ENCODE measurements at regions not wholly inside any gene's neighbourhood (a gene's known extent, or its start where the extent isn't known, plus 50 kb on each side); places are given as distances from the start of the nearest gene placed in this dataset.

DNA sequence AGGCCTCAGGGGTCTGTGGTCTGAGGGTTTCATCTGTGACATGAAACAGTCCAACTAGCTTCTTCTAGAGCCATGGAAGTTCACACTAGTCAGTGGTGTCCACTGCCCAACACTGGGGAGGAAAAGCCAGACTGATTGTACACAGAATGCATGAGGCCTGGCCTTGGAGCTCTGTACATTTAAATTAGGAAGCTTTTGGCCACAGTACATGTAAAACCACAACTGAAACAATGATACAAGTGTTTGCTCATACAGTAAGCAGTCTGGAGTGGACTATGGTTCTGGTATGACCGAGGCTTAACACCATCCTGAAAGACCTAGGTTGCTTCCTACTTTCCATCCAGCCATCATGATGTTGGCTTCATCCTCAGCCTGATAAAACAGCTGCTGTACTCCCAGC is 73.8 kb upstream of the SESN3 start:
- TF ChIP-seq, protein P1, sequence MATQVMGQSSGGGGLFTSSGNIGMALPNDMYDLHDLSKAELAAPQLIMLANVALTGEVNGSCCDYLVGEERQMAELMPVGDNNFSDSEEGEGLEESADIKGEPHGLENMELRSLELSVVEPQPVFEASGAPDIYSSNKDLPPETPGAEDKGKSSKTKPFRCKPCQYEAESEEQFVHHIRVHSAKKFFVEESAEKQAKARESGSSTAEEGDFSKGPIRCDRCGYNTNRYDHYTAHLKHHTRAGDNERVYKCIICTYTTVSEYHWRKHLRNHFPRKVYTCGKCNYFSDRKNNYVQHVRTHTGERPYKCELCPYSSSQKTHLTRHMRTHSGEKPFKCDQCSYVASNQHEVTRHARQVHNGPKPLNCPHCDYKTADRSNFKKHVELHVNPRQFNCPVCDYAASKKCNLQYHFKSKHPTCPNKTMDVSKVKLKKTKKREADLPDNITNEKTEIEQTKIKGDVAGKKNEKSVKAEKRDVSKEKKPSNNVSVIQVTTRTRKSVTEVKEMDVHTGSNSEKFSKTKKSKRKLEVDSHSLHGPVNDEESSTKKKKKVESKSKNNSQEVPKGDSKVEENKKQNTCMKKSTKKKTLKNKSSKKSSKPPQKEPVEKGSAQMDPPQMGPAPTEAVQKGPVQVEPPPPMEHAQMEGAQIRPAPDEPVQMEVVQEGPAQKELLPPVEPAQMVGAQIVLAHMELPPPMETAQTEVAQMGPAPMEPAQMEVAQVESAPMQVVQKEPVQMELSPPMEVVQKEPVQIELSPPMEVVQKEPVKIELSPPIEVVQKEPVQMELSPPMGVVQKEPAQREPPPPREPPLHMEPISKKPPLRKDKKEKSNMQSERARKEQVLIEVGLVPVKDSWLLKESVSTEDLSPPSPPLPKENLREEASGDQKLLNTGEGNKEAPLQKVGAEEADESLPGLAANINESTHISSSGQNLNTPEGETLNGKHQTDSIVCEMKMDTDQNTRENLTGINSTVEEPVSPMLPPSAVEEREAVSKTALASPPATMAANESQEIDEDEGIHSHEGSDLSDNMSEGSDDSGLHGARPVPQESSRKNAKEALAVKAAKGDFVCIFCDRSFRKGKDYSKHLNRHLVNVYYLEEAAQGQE (IDR thresholded peaks at IDR 0.05; ENCODE audit: insufficient read depth in 1 of 2, low read depth in 2 of 2, low read length in 2 of 2), result no peak
- TF ChIP-seq POLR2AphosphoS5 (IDR thresholded peaks at IDR 0.05; ENCODE audit: low read depth, low read length), result no peak
- no peak for TF ChIP-seq TAF1 (IDR thresholded peaks at IDR 0.05; ENCODE audit: borderline replicate concordance, insufficient read depth, low read length)
- no peak for TF ChIP-seq FOXP2 (optimal IDR thresholded peaks at IDR 0.05; ENCODE audit: borderline replicate concordance, extremely low read depth, extremely low read length, insufficient read depth)
- no peak for TF ChIP-seq SIN3A (IDR thresholded peaks at IDR 0.05; ENCODE audit: borderline replicate concordance, insufficient read depth, low read length)

DNA sequence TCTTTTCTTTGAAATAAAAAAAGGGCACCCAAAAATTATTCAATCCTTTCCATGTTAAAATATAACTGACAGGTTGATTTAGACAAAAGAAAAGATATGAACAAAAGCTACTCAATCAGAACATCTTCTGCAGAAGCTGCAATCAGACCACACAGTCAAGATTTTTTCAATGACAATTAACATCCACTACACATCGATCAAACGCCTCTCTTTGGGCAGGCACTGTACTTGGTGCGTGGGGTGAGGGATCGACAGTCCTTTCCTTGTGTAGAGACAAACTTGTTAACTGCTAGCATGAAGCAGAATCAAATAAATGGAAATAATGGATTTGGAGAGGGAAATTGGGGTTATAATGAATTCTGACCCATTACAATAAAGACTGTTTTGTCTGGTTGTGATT is 71.2 kb upstream of the SESN3 start:
- TF ChIP-seq POLR2AphosphoS5 (IDR thresholded peaks at IDR 0.05; ENCODE audit: low read depth, low read length) (no peak), TAF1 (IDR thresholded peaks at IDR 0.05; ENCODE audit: borderline replicate concordance, insufficient read depth, low read length) (no peak), FOXP2 (optimal IDR thresholded peaks at IDR 0.05; ENCODE audit: borderline replicate concordance, extremely low read depth, extremely low read length, insufficient read depth) (no peak), SIN3A (IDR thresholded peaks at IDR 0.05; ENCODE audit: borderline replicate concordance, insufficient read depth, low read length) (no peak)
- TF ChIP-seq, protein P1 (IDR thresholded peaks at IDR 0.05; ENCODE audit: insufficient read depth in 1 of 2, low read depth in 2 of 2, low read length in 2 of 2), result no peak

DNA sequence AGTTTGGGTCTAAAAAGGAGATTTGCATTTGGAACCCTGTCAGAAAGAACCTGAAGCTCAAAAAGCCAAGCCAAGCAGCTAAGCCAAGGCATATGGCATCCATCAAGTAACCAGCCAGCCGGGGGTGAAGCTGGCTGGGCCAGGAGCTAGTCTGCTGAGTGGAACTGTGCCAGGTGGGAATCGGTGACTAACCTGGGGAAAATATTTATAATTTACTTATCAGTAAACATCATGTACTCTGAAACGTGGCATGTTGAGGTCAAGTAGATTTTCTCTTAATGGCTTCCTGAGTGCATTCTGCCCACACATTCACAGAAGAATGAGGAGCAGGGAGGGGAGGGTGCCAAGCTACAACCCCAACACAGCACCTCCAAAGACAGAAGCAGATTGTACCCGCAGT is 70.5 kb upstream of the SESN3 start:
- TF ChIP-seq SIN3A (IDR thresholded peaks at IDR 0.05; ENCODE audit: borderline replicate concordance, insufficient read depth, low read length), result no peak

DNA sequence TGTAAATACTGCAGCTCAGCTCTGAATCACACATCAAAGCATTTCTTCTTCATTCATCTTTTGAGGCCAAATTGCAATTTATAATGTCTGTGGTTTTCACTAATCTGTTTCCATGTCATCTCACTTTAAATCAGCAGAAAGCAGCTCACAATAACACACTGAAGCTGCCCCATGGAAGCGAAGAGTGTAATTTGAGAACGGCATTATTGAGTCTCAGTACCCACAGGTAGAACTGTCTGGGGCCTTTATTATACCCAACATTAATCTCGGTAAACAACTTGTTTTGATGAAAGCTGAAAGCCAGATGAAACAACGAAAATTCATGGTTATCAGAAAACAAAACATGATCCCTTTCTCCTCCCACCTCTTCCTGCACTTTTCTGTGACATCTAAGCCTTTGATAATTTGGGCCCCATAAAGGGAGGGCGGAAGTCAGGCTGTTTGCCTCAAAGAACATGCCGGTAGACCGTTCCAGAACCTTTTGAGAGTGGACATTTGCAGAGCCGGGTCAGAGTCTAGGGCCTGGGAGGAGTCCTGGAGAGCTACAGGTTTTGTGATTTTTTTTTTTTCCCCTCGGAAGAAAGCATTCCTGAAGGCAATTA is 68.2 kb upstream of the SESN3 start:
- TF ChIP-seq SIN3A (IDR thresholded peaks at IDR 0.05; ENCODE audit: borderline replicate concordance, insufficient read depth, low read length), result no peak
- TF ChIP-seq TAF1 (IDR thresholded peaks at IDR 0.05; ENCODE audit: borderline replicate concordance, insufficient read depth, low read length), result no peak
- TF ChIP-seq POLR2AphosphoS5 (IDR thresholded peaks at IDR 0.05; ENCODE audit: low read depth, low read length), result no peak
- TF ChIP-seq, protein P1 (IDR thresholded peaks at IDR 0.05; ENCODE audit: insufficient read depth in 1 of 2, low read depth in 2 of 2, low read length in 2 of 2), result no peak
- no peak for TF ChIP-seq FOXP2 (optimal IDR thresholded peaks at IDR 0.05; ENCODE audit: borderline replicate concordance, extremely low read depth, extremely low read length, insufficient read depth)

DNA sequence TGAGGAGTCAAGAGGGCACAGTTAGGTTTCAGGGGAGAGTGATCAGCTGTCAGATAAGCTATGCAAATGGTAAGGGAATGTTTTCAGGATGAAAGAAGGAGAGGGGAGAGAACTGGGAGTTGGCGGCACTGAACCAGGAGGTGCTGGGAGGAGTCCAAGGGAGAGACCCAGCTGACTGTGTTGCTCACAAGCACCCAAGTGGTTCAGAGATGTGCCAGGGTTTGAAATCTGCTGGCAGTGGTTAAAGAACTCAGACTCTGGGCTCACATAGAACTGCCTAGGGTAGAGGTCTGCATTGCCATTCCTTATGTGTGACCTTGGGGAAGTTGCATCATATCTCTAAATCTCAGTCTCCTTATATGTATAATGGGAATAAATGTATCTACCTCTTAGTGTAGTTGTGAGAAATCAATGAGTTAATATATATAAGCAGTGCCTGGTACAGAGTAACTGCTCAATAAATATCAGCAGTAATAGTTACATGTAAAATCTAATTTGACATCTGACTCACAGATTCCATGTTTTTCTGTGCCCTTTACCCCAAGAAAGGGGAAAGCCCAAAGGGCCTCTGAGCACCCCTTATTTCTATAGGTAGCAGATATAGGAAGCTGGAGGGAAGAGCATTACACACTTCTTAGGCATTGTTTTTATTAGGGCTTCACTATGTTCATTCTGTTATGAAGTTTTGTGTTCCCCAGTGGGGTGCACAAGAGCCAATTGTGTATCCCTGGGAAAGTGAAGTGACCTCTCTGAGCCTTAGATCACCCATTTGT is 66.9 kb upstream of the SESN3 start:
- TF ChIP-seq TAF1 (IDR thresholded peaks at IDR 0.05; ENCODE audit: borderline replicate concordance, insufficient read depth, low read length), result no peak
- TF ChIP-seq SIN3A (IDR thresholded peaks at IDR 0.05; ENCODE audit: borderline replicate concordance, insufficient read depth, low read length), result no peak
- no peak for TF ChIP-seq FOXP2 (optimal IDR thresholded peaks at IDR 0.05; ENCODE audit: borderline replicate concordance, extremely low read depth, extremely low read length, insufficient read depth)
- no peak for TF ChIP-seq POLR2AphosphoS5 (IDR thresholded peaks at IDR 0.05; ENCODE audit: low read depth, low read length)
- TF ChIP-seq, protein P1 (IDR thresholded peaks at IDR 0.05; ENCODE audit: insufficient read depth in 1 of 2, low read depth in 2 of 2, low read length in 2 of 2), result no peak
